ENCODE measurements at regions not wholly inside any gene's neighbourhood (a gene's known extent, or its start where the extent isn't known, plus 50 kb on each side); places are given as distances from the start of the nearest gene placed in this dataset.

DNA sequence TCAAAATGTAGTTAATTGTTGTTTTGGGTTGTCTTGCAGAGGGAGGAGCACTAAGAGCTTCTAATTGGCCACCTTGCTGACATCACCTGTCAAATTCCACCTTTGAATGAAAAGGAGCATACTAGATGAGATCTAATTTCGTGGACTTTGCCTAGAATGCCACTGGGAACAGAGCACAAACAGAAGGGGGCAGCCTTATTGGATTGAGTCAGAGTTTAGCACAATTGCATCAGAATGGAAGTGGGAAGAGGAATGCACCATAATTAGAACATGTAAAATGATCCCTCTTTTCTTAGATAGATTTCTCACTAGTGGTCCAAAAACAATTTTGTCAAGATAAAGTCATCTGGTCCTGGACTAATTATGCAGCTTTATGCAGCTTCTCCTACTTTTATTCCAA is 1552.2 kb downstream of the PCDH9 start:
- no peak for TF ChIP-seq EZH2 (IDR thresholded peaks at IDR 0.05; ENCODE audit: borderline replicate concordance, low read depth, low read length, severe bottlenecking)
- TF ChIP-seq POLR2A (IDR thresholded peaks at IDR 0.05; ENCODE audit: low read depth, low read length) = no peak
- no peak for TF ChIP-seq CTCF (IDR thresholded peaks at IDR 0.05; ENCODE audit: extremely low read depth in 1 of 2, insufficient read depth in 1 of 2, low read depth in 1 of 2, low read length in 2 of 2)
- no peak for TF ChIP-seq POLR2AphosphoS5 (IDR thresholded peaks at IDR 0.05; ENCODE audit: insufficient read depth, low read depth, low read length)
- TF ChIP-seq JUN (IDR thresholded peaks at IDR 0.05; ENCODE audit: borderline replicate concordance, insufficient read depth, insufficient read length, low read depth) = no peak

All from endothelial cell of umbilical vein (primary cell).